Activated naive CD4-positive, alpha-beta T cell treated with anti-CD3 and anti-CD28 coated beads, Interleukin-2, amount 10 ng/mL, durations not matched to agents 7 days and 5 days (primary cell): ENCODE measurements at regions not wholly inside any gene's neighbourhood (a gene's known extent, or its start where the extent isn't known, plus 50 kb on each side); places are given as distances from the start of the nearest gene placed in this dataset.
A peak's percentile ranks its signal among the peaks of the same experiment; 100 is the strongest.
"Not testable (repeated sequence)": the region's sequence is repeated elsewhere in the genome, so short reads cannot be mapped to it uniquely, and the experiment has no call there.

Experiments
- CTCF ChIA-PET: fragments of 350-600 bp; sonication (Branson Sonifier 250); formaldehyde crosslinking; loops from one replicate; lab custom pipeline; 2021; ENCODE audit warnings: antibody characterized with exemption; lab: Charles Lee
- DNase-seq: peaks from one replicate; pipeline ENCODE4 v3.0.0-alpha.2; 2020
- H3K27ac Mint-ChIP-seq: one replicate; pipeline ENCODE4 v1.8.0; 2021; ENCODE audit warnings: mild to moderate bottlenecking, moderate library complexity, mixed read lengths
- H3K27me3 Mint-ChIP-seq: one replicate; pipeline ENCODE4 v1.8.0; 2021; ENCODE audit warnings: mild to moderate bottlenecking, mixed read lengths
- H3K36me3 Mint-ChIP-seq: one replicate; pipeline ENCODE4 v1.8.0; 2021; ENCODE audit warnings: mixed read lengths
- H3K4me1 Mint-ChIP-seq: one replicate; pipeline ENCODE4 v1.8.0; 2021; ENCODE audit warnings: mixed read lengths
- H3K4me3 Mint-ChIP-seq: one replicate; pipeline ENCODE4 v1.8.0; 2021; ENCODE audit warnings: mild to moderate bottlenecking, moderate library complexity, mixed read lengths
- H3K9me3 Mint-ChIP-seq: one replicate; pipeline ENCODE4 v1.8.0; 2021; ENCODE audit warnings: mixed read lengths

GRCh38 chr22:49006207-49007012, 821.3 kb downstream of the BRD1 start:
- no peaks in the 10 kb centered on the region for H3K27me3 Mint-ChIP-seq
- no peaks in the 10 kb centered on the region for H3K36me3 Mint-ChIP-seq
- no peaks in the 10 kb centered on the region for H3K4me1 Mint-ChIP-seq
- H3K9me3 Mint-ChIP-seq, result peaks cover 5% of the 10 kb centered on the region
- no peak overlapping the region for H3K4me3 Mint-ChIP-seq
- CTCF ChIA-PET, result no interaction called here
- no peak overlapping the region for H3K27ac Mint-ChIP-seq
- no peak for DNase-seq

- Mint-ChIP-seq H3K4me3 (no peak overlapping the region), H3K4me1 (no peaks in the 10 kb centered on the region), H3K27ac (no peak overlapping the region), H3K27me3 (no peaks in the 10 kb centered on the region), H3K36me3 (no peaks in the 10 kb centered on the region), H3K9me3 (peaks cover 5% of the 10 kb centered on the region)
- CTCF ChIA-PET, result no interaction called here
- no peak for DNase-seq
These were observed 822.1 kb downstream of the BRD1 start for GRCh38 chr22:49005557-49005956.

- no peaks in the 10 kb centered on the region for H3K27me3 Mint-ChIP-seq
- H3K4me1 Mint-ChIP-seq, result no peaks in the 10 kb centered on the region
- CTCF ChIA-PET, result no interaction called here
- H3K4me3 Mint-ChIP-seq, result no peak overlapping the region
- H3K27ac Mint-ChIP-seq, result no peak overlapping the region
- no peaks in the 10 kb centered on the region for H3K36me3 Mint-ChIP-seq
- DNase-seq, result no peak
- H3K9me3 Mint-ChIP-seq, result peaks cover 7% of the 10 kb centered on the region
These were observed 822.9 kb downstream of the BRD1 start for GRCh38 chr22:49004484-49005399.

- H3K27ac Mint-ChIP-seq, H3K27me3 Mint-ChIP-seq, H3K9me3 Mint-ChIP-seq, H3K4me3 Mint-ChIP-seq, H3K4me1 Mint-ChIP-seq, DNase-seq, H3K36me3 Mint-ChIP-seq, CTCF ChIA-PET: not testable (repeated sequence)
These were observed 830.1 kb downstream of the BRD1 start for GRCh38 chr22:48997605-48998004.

GRCh38 chr22:48993655-48994054, 834.0 kb downstream of the BRD1 start:
- Mint-ChIP-seq H3K36me3 (no peaks in the 10 kb centered on the region), H3K27me3 (peaks cover 4% of the 10 kb centered on the region), H3K9me3 (peaks cover 4% of the 10 kb centered on the region), H3K4me1 (no peaks in the 10 kb centered on the region), H3K4me3 (no peak overlapping the region), H3K27ac (no peak overlapping the region)
- CTCF ChIA-PET, result no interaction called here
- no peak for DNase-seq

GRCh38 chr22:48984639-48985038, 843.0 kb downstream of the BRD1 start:
- no peaks in the 10 kb centered on the region for H3K4me1 Mint-ChIP-seq
- H3K36me3 Mint-ChIP-seq, result no peaks in the 10 kb centered on the region
- H3K27me3 Mint-ChIP-seq, result no peaks in the 10 kb centered on the region
- peaks cover 6% of the 10 kb centered on the region for H3K9me3 Mint-ChIP-seq
- no peak for DNase-seq
- H3K27ac Mint-ChIP-seq, result no peak overlapping the region
- H3K4me3 Mint-ChIP-seq, result no peak overlapping the region
- CTCF ChIA-PET, result no interaction called here

- H3K27ac Mint-ChIP-seq, result no peak overlapping the region
- H3K4me1 Mint-ChIP-seq, result no peaks in the 10 kb centered on the region
- no peaks in the 10 kb centered on the region for H3K27me3 Mint-ChIP-seq
- no peaks in the 10 kb centered on the region for H3K36me3 Mint-ChIP-seq
- H3K9me3 Mint-ChIP-seq, result peaks cover 6% of the 10 kb centered on the region
- CTCF ChIA-PET, result no interaction called here
- DNase-seq, result no peak
- H3K4me3 Mint-ChIP-seq, result no peak overlapping the region
These were observed 845.3 kb downstream of the BRD1 start for GRCh38 chr22:48982321-48982905.

GRCh38 chr22:48981371-48982061, 846.2 kb downstream of the BRD1 start:
- CTCF ChIA-PET, result no interaction called here
- Mint-ChIP-seq H3K27me3 (peaks cover 2% of the 10 kb centered on the region), H3K36me3 (no peaks in the 10 kb centered on the region), H3K4me1 (no peaks in the 10 kb centered on the region), H3K4me3 (no peak overlapping the region), H3K9me3 (peaks cover 6% of the 10 kb centered on the region), H3K27ac (no peak overlapping the region)
- DNase-seq, result no peak

- no peak overlapping the region for H3K4me3 Mint-ChIP-seq
- H3K27me3 Mint-ChIP-seq, result peaks cover 3% of the 10 kb centered on the region
- CTCF ChIA-PET, result no interaction called here
- no peaks in the 10 kb centered on the region for H3K36me3 Mint-ChIP-seq
- DNase-seq, result no peak
- no peak overlapping the region for H3K27ac Mint-ChIP-seq
- no peaks in the 10 kb centered on the region for H3K4me1 Mint-ChIP-seq
- peaks cover 6% of the 10 kb centered on the region for H3K9me3 Mint-ChIP-seq
These were observed 846.8 kb downstream of the BRD1 start for GRCh38 chr22:48980918-48981317.

GRCh38 chr22:48980409-48980808, 847.3 kb downstream of the BRD1 start:
- Mint-ChIP-seq H3K9me3 (peaks cover 5% of the 10 kb centered on the region), H3K27me3 (peaks cover 3% of the 10 kb centered on the region), H3K27ac (no peak overlapping the region), H3K4me1 (no peaks in the 10 kb centered on the region), H3K4me3 (no peak overlapping the region), H3K36me3 (no peaks in the 10 kb centered on the region)
- CTCF ChIA-PET, result no interaction called here
- DNase-seq, result no peak

GRCh38 chr22:48979482-48979881, 848.2 kb downstream of the BRD1 start:
- DNase-seq, result no peak
- Mint-ChIP-seq H3K36me3 (no peaks in the 10 kb centered on the region), H3K27me3 (peaks cover 3% of the 10 kb centered on the region), H3K4me3 (no peak overlapping the region), H3K9me3 (no peaks in the 10 kb centered on the region), H3K27ac (no peak overlapping the region), H3K4me1 (no peaks in the 10 kb centered on the region)
- CTCF ChIA-PET, result no interaction called here

GRCh38 chr22:48976556-48977535, 850.8 kb downstream of the BRD1 start:
- Mint-ChIP-seq H3K4me3 (no peak overlapping the region), H3K36me3 (no peaks in the 10 kb centered on the region), H3K4me1 (no peaks in the 10 kb centered on the region), H3K27ac (no peak overlapping the region), H3K27me3 (peaks cover 3% of the 10 kb centered on the region), H3K9me3 (no peaks in the 10 kb centered on the region)
- CTCF ChIA-PET, result no interaction called here
- peak; percentile 11 for DNase-seq

- DNase-seq, result no peak
- Mint-ChIP-seq H3K4me3 (no peak overlapping the region), H3K36me3 (no peaks in the 10 kb centered on the region), H3K27me3 (peaks cover 3% of the 10 kb centered on the region), H3K4me1 (no peaks in the 10 kb centered on the region), H3K9me3 (no peaks in the 10 kb centered on the region), H3K27ac (no peak overlapping the region)
- CTCF ChIA-PET, result no interaction called here
These were observed 851.8 kb downstream of the BRD1 start for GRCh38 chr22:48975886-48976285.
